GM12878 (cell line): ENCODE measurements at regions not wholly inside any gene's neighbourhood (a gene's known extent, or its start where the extent isn't known, plus 50 kb on each side); places are given as distances from the start of the nearest gene placed in this dataset.

Experiments
- ATAC-seq: fragments of 200-7000 bp; cut with Tn5 transposase; 3 replicates; pipeline ENCODE4 v1.9.1; 2020; ENCODE audit warnings: mild to moderate bottlenecking, moderate library complexity
- BruUV-seq: library from RNA; stranded (reverse); fragments of 400-500 nt; replicated peaks from 2 replicates; lab custom pipeline; 2021; lab: Mats Ljungman, UMichigan
- CTCF ChIA-PET: fragments of 300-600 bp; sonication (Branson Sonifier 250); formaldehyde crosslinking; extraction: SDS; loops from one replicate; lab custom pipeline; 2021; ENCODE audit warnings: inconsistent platforms; lab: Yijun Ruan, JAX
- POLR2A ChIA-PET: fragments of 350-600 bp; formaldehyde crosslinking; extraction: SDS; loops from one replicate; lab custom pipeline; 2021; ENCODE audit warnings: inconsistent platforms; lab: Charles Lee
- RAD21 ChIA-PET: fragments of 300-600 bp; sonication (Branson Sonifier 250); formaldehyde crosslinking; loops from one replicate; lab custom pipeline; 2023; ENCODE audit warnings: antibody characterized with exemption; ENCODE audit not compliant: unreplicated experiment; lab: Charles Lee
- SMC1A ChIA-PET: fragments of 300-600 bp; sonication (Branson Sonifier 250); formaldehyde crosslinking; loops from one replicate; lab custom pipeline; 2023; ENCODE audit not compliant: unreplicated experiment, uncharacterized antibody; lab: Charles Lee
- DNase-seq: peaks from one replicate; pipeline ENCODE4 v3.0.0-alpha.2; 2011; ENCODE audit warnings: low read depth, low spot score
- FAIRE-seq: peaks from 3 replicates; lab custom pipeline; 2011; peaks lifted over from hg19 to GRCh38; lab: Jason Lieb, UNC
- H2AFZ ChIP-seq: 2 replicates; pipeline ENCODE4 v1.6.0; 2011; ENCODE audit warnings: low read depth, low read length, control low read depth; ENCODE audit not compliant: control insufficient read depth
- H3K27ac ChIP-seq: 2 replicates; pipeline ENCODE4 v1.5.1; 2011; ENCODE audit warnings: control low read depth; ENCODE audit not compliant: control insufficient read depth, insufficient read depth
- H3K27me3 ChIP-seq, 2 experiments: replicated peaks in 1 of 2; 2 replicates each; pipeline versions ENCODE4 v1.6.0 to v1.6.1; 2011; ENCODE audit warnings: low read length in 1 of 2; ENCODE audit not compliant: control insufficient read depth in 2 of 2, insufficient read depth in 2 of 2
- H3K36me3 ChIP-seq, 2 experiments: 2 replicates each; pipeline ENCODE4 v1.5.1; 2011; ENCODE audit warnings: low read length in 1 of 2; ENCODE audit not compliant: control insufficient read depth in 2 of 2, insufficient read depth in 2 of 2
- H3K4me1 ChIP-seq: 2 replicates; pipeline ENCODE4 v1.6.1; 2011; ENCODE audit warnings: mild to moderate bottlenecking, low read length, moderate library complexity, mixed read lengths; ENCODE audit not compliant: control insufficient read depth, insufficient read depth
- H3K4me2 ChIP-seq: 2 replicates; pipeline ENCODE4 v1.6.0; 2011; ENCODE audit warnings: control low read depth; ENCODE audit not compliant: control insufficient read depth, insufficient read depth
- H3K4me3 ChIP-seq: fragments of 200-600 bp; sonication (generic); 2 replicates; pipeline ENCODE4 v1.5.1; 2016
- H3K79me2 ChIP-seq: 2 replicates; pipeline ENCODE4 v1.6.0; 2011; ENCODE audit warnings: low read length; ENCODE audit not compliant: control insufficient read depth, insufficient read depth
- H3K9ac ChIP-seq: 2 replicates; pipeline ENCODE4 v1.8.0; 2011; ENCODE audit warnings: low read length, control low read depth, mixed read lengths; ENCODE audit not compliant: control insufficient read depth, insufficient read depth
- H3K9me3 ChIP-seq: replicated peaks from 3 replicates; pipeline ENCODE4 v1.5.1; 2011; ENCODE audit warnings: mild to moderate bottlenecking, low read length; ENCODE audit not compliant: control insufficient read depth, insufficient read depth
- H4K20me1 ChIP-seq: 2 replicates; pipeline ENCODE4 v1.6.0; 2011; ENCODE audit not compliant: control insufficient read depth, insufficient read depth
- CHD2 ChIP-seq: IDR thresholded peaks from 2 replicates; pipeline ENCODE4 v1.6.1; 2011; ENCODE audit warnings: low read depth, low read length, improper control_type of control experiment, borderline replicate concordance
- E4F1 ChIP-seq: fragments of 450-650 bp; IDR thresholded peaks from 2 replicates; pipeline ENCODE4 v1.6.1; 2018; ENCODE audit warnings: borderline replicate concordance, mild to moderate bottlenecking; ENCODE audit not compliant: partially characterized antibody
- HDAC6 ChIP-seq: fragments of 200-600 bp; sonication (generic); IDR thresholded peaks from one replicate; pipeline ENCODE4 v1.8.0; 2017; ENCODE audit warnings: antibody characterized with exemption; ENCODE audit not compliant: unreplicated experiment
- HDGF ChIP-seq: fragments of 450-650 bp; IDR thresholded peaks from 2 replicates; pipeline ENCODE4 v1.6.1; 2016; ENCODE audit warnings: antibody characterized with exemption
- IRF3 ChIP-seq: fragments of 450-650 bp; IDR thresholded peaks from 2 replicates; pipeline ENCODE4 v1.6.1; 2014; ENCODE audit warnings: mild to moderate bottlenecking
- KDM1A ChIP-seq: fragments of 200-600 bp; sonication (generic); IDR thresholded peaks from 2 replicates; pipeline ENCODE4 v1.6.1; 2016; ENCODE audit warnings: borderline replicate concordance
- NKRF ChIP-seq: fragments of 450-650 bp; conservative IDR thresholded peaks from 2 replicates; pipeline ENCODE4 v1.6.1; 2017; ENCODE audit warnings: mild to moderate bottlenecking, moderate library complexity
- NR2C2 ChIP-seq: IDR thresholded peaks from 2 replicates; pipeline ENCODE4 v1.6.1; 2011; ENCODE audit warnings: borderline replicate concordance, low read depth; ENCODE audit not compliant: control insufficient read depth, insufficient read length
- PAX5 ChIP-seq: IDR thresholded peaks from 2 replicates; pipeline ENCODE4 v1.6.1; 2011; ENCODE audit warnings: low read depth, low read length, borderline replicate concordance
- POLR2A ChIP-seq: IDR thresholded peaks from 2 replicates; pipeline ENCODE4 v1.6.1; 2011; ENCODE audit warnings: low read depth, mild to moderate bottlenecking, low read length
- RELA ChIP-seq: fragments of 450-650 bp; IDR thresholded peaks from 2 replicates; pipeline ENCODE4 v1.8.0; 2014; ENCODE audit warnings: borderline replicate concordance; ENCODE audit not compliant: partially characterized antibody
- SPI1 ChIP-seq: IDR thresholded peaks from 2 replicates; pipeline ENCODE4 v1.6.1; 2011; ENCODE audit warnings: low read depth, mild to moderate bottlenecking, low read length, moderate library complexity, borderline replicate concordance; ENCODE audit not compliant: insufficient read depth
- TAF1 ChIP-seq: IDR thresholded peaks from 2 replicates; pipeline ENCODE4 v1.6.1; 2011; ENCODE audit warnings: mild to moderate bottlenecking, low read depth, low read length, borderline replicate concordance
- USF1 ChIP-seq: IDR thresholded peaks from 2 replicates; pipeline ENCODE4 v1.6.1; 2011; ENCODE audit warnings: borderline replicate concordance, low read depth, mild to moderate bottlenecking, moderate library complexity, mixed read lengths, low read length; ENCODE audit not compliant: insufficient read depth; ENCODE audit errors: extremely low read length
- WRNIP1 ChIP-seq: IDR thresholded peaks from 2 replicates; pipeline ENCODE4 v1.6.1; 2011; ENCODE audit warnings: low read depth, low read length, improper control_type of control experiment, borderline replicate concordance
- WGBS: methylation state at CpG from one replicate; pipeline ENCODE4 v1.1.6; 2016; ENCODE audit warnings: low lambda C conversion rate; ENCODE audit not compliant: insufficient replicate concordance, insufficient coverage; ENCODE audit errors: missing lambda C conversion rate; 5-methylcytosine and 5-hydroxymethylcytosine counted together
- in situ Hi-C: fragments of 300-500 bp; cut with MboI; formaldehyde crosslinking; loops from 9 replicates; pipeline ENCODE4 v1.14.3; 2018; ENCODE audit warnings: mixed read lengths
- intact Hi-C: fragments of 100-400 bp; cut with micrococcal nuclease; formaldehyde crosslinking; loops from one replicate; pipeline ENCODE4 v1.14.2; 2022; ENCODE audit not compliant: unreplicated experiment

- intact Hi-C loops = no loop called here
- Histone ChIP-seq H3K4me3 (no peak overlapping the region), H3K27me3 (no peaks in the 10 kb centered on the region), H3K4me1 (no peaks in the 10 kb centered on the region), H2AFZ (no peak overlapping the region), H3K79me2 (no peaks in the 10 kb centered on the region), H3K9me3 (no peaks in the 10 kb centered on the region), H4K20me1 (no peaks in the 10 kb centered on the region), H3K36me3 (no peaks in the 10 kb centered on the region), H3K9ac (no peak overlapping the region), H3K27ac (no peak overlapping the region), H3K4me2 (no peak overlapping the region)
- SMC1A ChIA-PET = interaction anchor here (0.5 kb wide), 1 partner anchor 58 kb away, joined by 3 read pairs; no protein-coding TSS in a partner anchor
- RAD21 ChIA-PET = no interaction called here
- no TSS peak for BruUV-seq
- POLR2A ChIA-PET = no interaction called here
- in situ Hi-C loops = no loop called here
- 8% methylated on average over 4 of the region's 4 CpGs for WGBS
- TF ChIP-seq CHD2 = no peak
- no peak for TF ChIP-seq SPI1
- TF ChIP-seq TAF1 = no peak
- TF ChIP-seq KDM1A = no peak
- TF ChIP-seq HDGF = no peak
- no peak for TF ChIP-seq E4F1
- no peak for TF ChIP-seq WRNIP1
- no peak for TF ChIP-seq IRF3
- TF ChIP-seq USF1 = no peak
- no peak for TF ChIP-seq POLR2A
- TF ChIP-seq NR2C2 = no peak
- TF ChIP-seq PAX5 = no peak
- TF ChIP-seq RELA = no peak
- no peak for TF ChIP-seq HDAC6
- no peak for TF ChIP-seq NKRF
- DNase-seq = no peak
- CTCF ChIA-PET = no interaction called here
- no peak for ATAC-seq
- FAIRE-seq = no peak
Measured at GRCh38 chr5:71802673-71803072, 83.6 kb downstream of the CARTPT start.
